Amygdala (tissue), 56 donors: ENCODE measurements at regions not wholly inside any gene's neighbourhood (a gene's known extent, or its start where the extent isn't known, plus 50 kb on each side); places are given as distances from the start of the nearest gene placed in this dataset.
A peak's percentile ranks its signal among the peaks of the same experiment; 100 is the strongest.

Source experiments
- DNase-seq, 56 donors: peaks; one replicate each; lab custom pipeline; 2025; lab: John Stamatoyannopoulos, UW

DNA sequence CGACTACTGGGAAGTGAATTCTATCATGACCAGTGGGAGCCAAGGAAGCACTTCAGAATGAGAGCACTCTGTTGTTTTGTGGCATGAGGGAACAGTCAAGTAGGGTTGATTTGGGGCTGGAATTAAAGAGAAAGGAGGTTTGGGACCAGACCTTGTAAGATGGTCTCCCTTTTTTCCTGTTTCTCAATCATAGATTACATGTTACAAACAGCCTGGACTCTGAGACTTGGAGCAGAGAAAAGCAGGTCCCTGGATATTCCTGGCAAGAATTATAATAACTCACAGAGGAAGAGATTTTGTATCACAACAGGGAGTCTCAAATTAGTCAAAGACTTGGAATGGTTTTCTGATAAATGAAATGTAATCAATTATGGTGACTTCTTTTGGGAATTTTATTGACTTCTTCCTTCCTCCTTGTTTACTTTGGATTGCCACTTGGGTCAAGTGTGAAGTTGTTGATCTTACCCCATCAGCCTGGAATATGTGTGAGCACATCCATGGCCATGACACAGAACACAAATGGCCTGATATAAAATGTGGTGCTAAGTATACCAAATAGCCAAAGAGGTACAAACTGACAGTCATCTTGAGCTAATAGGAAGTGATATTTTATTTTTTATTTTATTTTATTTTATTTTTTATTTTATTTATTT lies 131.0 kb upstream of the OSMR start:
- DNase-seq: no peak

DNA sequence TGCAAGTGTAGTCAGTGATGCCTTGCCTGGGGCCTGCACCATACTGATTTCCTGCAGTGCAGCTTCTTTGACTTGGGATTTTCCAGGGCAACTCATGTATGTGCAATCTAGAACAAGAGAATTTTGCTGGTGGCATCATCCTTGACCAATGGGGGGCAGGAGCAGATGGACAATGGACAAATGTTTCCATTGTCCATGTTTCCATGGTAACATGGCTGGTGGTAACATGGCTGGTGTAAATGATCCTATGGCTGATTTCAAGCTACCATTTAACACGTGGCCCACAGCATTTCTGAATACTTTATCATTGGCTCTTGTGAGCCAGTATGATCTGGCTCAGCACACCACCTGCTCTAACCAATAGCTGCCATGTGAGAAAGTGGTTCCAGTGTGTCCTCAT lies 130.1 kb upstream of the OSMR start:
- peak in 37 of 56 donors; percentile 4 to 74 (median 28) for DNase-seq

DNA sequence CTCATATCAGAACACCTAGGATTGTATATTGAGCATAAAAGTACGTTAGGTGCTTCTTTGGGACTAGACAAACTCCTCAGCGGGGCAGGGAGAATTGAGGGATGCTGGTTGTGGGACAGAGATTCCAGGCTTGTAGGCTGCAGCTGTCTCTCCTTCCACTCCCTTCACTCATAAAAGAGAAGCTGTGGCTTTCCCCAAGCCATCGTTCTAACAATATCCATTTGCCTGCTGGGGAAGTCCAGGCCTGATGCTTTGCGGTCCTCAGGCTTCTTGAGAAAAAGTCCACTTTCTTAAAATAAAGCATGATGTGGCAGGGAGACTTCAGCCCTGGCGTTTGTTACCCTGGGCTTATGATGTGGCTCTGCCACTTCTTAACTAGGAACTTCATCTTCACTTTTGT lies 129.3 kb upstream of the OSMR start:
- DNase-seq: no peak

GRCh38 chr5:38718771-38719391 lies 126.9 kb upstream of the OSMR start:
- no peak for DNase-seq

DNA sequence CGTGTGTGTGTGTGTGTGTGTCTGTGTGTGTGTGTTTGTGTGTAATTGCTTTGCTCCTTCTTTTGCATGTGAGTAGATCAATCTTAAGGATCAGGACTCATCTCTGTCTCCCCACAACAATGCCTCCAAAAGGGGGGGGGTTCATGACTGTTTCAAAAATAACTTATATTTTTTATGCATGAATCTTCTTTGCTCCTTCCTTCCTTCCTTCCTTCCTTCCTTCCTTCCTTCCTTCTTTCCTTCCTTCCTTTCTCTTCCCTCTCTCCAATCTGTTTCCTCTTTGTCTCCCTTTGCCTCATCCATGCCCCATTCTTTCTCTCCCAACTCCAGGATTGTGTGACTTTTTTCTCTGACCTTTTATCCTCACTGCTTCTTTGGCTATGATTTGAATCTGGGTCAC lies 126.4 kb upstream of the OSMR start:
- no peak for DNase-seq

- DNase-seq: no peak
These were observed 125.9 kb upstream of the OSMR start for GRCh38 chr5:38719916-38720315.

GRCh38 chr5:38720554-38721361 lies 125.1 kb upstream of the OSMR start:
- DNase-seq: no peak

DNA sequence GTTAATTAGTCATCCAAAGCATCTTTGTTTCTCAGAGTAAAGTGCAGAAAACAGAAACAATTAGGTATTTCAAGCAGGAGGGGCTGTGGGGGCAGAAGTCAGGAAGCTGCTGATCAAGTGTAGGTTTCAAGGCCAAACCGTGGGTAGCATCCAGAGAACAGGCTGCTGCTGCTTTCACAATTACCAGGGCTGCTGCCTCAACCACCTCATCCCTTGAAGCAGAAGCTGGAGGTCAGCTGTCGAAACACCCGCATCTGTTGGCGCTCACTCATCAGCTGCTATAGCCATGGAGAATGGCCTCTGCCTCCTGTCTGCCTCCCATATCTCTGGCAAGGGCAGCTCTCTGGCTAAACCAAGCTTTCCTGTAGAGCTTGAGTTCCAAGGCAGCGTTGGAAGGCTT lies 122.9 kb upstream of the OSMR start:
- peak in 1 of 56 donors; percentile 9 for DNase-seq

GRCh38 chr5:38723426-38723825 lies 122.4 kb upstream of the OSMR start:
- DNase-seq: no peak

- no peak for DNase-seq
These were observed 121.3 kb upstream of the OSMR start for GRCh38 chr5:38724301-38725030.

DNA sequence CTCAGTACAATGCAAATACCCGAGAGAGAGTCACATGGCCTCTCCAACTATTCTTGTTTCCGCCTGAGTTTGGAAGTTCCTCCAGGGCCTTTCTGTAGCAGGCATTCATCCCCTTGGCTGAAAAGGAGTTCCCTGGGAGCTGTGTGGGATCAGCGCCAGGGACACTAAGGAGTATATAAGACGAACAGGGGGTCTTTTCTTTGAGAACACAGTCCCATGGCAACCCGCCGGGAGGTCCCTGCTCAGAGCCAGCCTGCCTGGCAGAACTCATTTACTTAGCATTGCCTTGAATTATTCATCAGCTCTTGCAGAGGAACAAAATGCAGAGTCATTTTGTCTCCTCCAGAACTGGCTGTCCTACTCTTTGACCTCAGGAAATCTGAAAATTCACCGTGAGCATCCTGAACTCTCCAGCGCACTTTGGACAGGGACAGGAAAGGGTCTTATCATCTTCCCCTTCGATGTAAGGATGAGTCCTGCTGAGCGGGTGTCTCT lies 120.4 kb upstream of the OSMR start:
- peak in 50 of 56 donors; percentile 30 to 93 (median 76) for DNase-seq

DNA sequence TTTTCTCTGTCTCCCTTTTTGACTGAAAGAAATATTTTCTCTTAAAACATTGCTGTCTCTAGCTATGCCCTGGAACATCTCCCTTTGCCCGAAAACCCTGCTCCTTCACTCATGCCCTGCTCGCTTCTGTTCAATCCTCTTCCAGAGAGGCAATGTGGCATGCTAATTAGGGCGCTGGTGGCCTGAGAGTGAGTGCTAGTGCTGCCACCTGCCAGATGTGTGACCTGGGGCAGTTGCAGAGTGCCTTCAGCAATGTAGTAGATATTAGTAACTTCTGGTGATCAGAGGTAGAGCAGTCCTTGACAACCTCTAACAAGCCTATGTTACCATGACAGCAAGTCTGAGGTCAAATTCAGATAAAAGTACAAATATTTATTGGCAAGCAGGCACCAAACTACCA lies 119.5 kb upstream of the OSMR start:
- DNase-seq: peak in 15 of 56 donors; percentile 3 to 45 (median 12)

DNA sequence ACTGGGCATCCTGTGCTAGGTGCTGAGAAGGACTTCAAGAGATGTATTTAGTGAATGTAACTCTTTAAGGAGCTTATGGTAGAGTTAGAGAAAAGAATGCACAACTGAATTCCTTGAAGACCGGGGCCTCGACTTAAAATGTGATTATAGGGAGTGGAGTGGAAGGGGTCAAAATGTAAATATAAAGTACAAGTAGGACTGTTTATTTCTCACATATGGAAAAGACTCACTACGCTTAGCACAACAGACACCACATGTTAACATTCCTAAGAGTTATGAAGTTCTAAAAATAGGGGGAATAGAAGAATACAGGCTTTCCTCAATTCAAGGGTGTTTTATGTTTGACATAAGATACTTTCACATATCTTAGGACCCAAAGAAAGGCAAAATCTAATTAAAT lies 117.8 kb upstream of the OSMR start:
- no peak for DNase-seq

DNA sequence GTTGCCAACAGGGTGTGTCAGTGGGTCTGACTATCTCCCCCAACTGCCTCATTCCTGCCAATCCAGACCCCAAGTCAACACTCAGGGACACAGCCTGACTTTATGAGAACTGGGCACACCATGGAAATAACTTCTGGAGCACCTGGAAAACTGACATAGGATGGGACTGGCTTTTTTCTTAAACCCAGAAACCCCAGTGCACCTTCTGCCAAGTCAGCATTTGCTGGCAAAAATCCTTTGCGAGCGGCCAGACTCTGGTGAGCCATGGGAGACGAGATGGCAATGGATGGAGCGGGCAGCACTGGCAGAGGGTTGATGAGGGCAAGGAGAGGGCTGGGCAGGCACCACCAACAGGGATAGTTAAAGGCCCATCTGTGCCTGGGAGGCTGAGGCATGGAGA lies 114.4 kb upstream of the OSMR start:
- no peak for DNase-seq

- DNase-seq: no peak
These were observed 111.5 kb upstream of the OSMR start for GRCh38 chr5:38734353-38734752.

GRCh38 chr5:38736089-38736488 lies 109.7 kb upstream of the OSMR start:
- DNase-seq: no peak

GRCh38 chr5:38737976-38738375 lies 107.8 kb upstream of the OSMR start:
- no peak for DNase-seq

- DNase-seq: no peak
These were observed 106.7 kb upstream of the OSMR start for GRCh38 chr5:38739011-38739704.

GRCh38 chr5:38739705-38740045 lies 106.1 kb upstream of the OSMR start:
- DNase-seq: no peak

- DNase-seq: no peak
These were observed 103.0 kb upstream of the OSMR start for GRCh38 chr5:38742821-38743220.
